Stomach (tissue), 4 donors: ENCODE measurements at regions not wholly inside any gene's neighbourhood (a gene's known extent, or its start where the extent isn't known, plus 50 kb on each side); places are given as distances from the start of the nearest gene placed in this dataset.

ENCODE experiments used
- CTCF ChIP-seq, 7 experiments: fragments of 450-650 bp in 4 of 7; fragments of 200-600 bp in 3 of 7; sonication (generic) in 3 of 7; IDR thresholded peaks; one replicate each; pipeline ENCODE4 v1.5.1; 2016 to 2019; ENCODE audit warnings: antibody characterized with exemption in 7 of 7, control low read depth in 2 of 7, mild to moderate bottlenecking in 1 of 7
- POLR2A ChIP-seq, 4 donors: fragments of 450-650 bp; IDR thresholded peaks; one replicate each; pipeline ENCODE4 v1.6.1; 2016; ENCODE audit warnings: antibody characterized with exemption in 4 of 4, control low read depth in 2 of 4, mild to moderate bottlenecking in 1 of 4, moderate library complexity in 1 of 4
- POLR2AphosphoS5 ChIP-seq, 3 donors: sonication (generic); formaldehyde crosslinking; IDR thresholded peaks; one replicate each; pipeline ENCODE4 v1.6.1; 2016; ENCODE audit warnings: antibody characterized with exemption in 3 of 3

- TF ChIP-seq POLR2A (IDR thresholded peaks at IDR 0.05) = no peak
- TF ChIP-seq CTCF (IDR thresholded peaks at IDR 0.05) = no peak
- no peak for TF ChIP-seq POLR2AphosphoS5 (IDR thresholded peaks at IDR 0.05)
These were observed 189.4 kb upstream of the ARL4C start for GRCh38 chr2:234686088-234686890.
